ENCODE measurements at regions not wholly inside any gene's neighbourhood (a gene's known extent, or its start where the extent isn't known, plus 50 kb on each side); places are given as distances from the start of the nearest gene placed in this dataset.
"Not testable (repeated sequence)": the region's sequence is repeated elsewhere in the genome, so short reads cannot be mapped to it uniquely, and the experiment has no call there.

- DNase-seq, result no peak
Observed at GRCh38 chr3:21237638-21238037, 513.4 kb downstream of the ZNF385D start.

GRCh38 chr3:21235491-21235890 lies 515.5 kb downstream of the ZNF385D start:
- no peak for DNase-seq

DNA sequence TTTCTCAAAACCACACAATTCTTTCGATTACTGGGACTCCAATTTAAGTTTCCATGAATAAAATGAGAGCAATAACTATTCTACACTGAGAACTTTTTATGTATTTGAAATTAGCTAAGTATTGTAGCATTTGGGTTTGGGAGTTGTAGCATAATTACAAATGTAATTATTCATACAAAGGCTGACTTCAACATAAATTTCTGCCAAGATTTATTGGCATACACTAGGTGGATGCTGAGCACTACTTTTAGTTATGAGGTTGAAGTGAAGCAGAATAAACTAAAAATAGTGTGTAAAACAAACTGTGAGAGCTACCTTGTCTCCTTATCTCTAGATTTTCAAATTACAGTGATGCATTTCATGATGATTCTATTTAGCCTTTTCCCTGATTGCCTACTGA lies 516.1 kb downstream of the ZNF385D start:
- DNase-seq, result no peak

DNA sequence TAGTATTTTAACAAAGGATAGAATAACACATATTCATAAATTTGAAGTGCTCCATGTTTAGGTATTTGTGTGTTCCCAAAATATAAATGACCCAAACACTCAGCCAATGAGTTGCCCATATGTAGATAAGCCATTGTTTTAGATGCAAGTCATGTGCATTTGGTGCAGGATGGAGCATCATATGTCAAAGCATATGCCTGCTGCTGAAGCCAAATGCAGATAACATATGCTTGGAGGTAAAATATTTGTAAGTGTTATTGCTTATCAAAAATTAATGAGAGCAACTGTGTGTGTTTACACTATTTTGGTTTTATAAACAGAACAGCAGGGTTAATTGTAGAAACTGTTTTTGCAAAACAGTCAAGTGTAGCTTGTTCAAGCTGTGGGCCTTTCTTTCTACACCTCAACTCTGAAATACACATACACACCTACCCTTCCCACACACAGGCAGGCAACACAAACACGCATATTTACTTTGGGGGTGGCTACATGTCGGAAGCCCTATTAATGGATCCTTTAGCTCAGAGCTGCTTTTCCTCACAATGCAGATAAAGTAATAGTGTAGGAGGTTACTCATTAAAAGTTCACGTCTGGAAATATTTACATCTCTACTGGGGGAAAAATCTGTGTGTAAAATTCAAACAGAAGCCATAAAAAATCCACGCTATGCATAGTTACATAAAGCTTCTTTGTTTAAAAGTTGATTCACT lies 521.4 kb downstream of the ZNF385D start:
- no peak for DNase-seq

DNA sequence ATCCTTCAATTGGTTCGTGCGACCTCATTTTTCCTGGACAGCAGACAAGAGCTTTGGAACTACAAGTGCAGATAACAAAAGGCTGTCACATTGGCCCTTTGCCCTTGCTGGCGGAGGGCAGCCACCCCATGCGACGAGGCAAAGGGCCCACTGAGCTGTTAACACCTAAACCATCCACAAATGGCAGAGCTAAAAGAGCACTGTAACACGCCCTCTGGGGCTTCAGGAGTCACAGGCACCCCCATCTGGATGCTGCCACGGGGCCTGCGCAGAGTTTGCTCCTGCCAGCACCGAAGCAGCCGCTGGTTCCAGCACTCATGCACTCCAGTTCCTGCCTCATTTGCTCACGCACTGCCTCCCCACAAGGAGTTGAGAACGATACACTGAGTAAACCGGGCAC lies 524.9 kb downstream of the ZNF385D start:
- no peak for DNase-seq

- no peak for DNase-seq
Observed at GRCh38 chr3:21220944-21221343, 530.1 kb downstream of the ZNF385D start.

DNA sequence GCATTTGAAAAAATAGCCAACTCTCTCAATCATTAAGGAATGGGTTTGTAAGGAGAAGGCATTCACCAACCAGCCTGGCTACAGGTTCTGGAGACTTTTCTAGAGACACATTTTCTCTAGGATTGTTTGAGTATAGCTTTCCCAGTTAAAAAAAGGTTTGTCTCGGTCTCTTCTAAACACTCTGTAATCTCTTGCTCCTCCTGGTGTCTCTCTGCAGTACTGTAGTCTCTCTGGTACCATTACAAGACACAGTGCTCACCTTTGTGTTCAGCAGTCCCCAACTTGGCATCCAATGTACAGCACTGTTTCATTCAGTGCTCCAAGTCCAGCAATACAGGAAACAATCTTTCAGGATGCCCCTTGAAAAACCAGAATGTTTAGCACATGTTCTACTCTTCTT lies 534.4 kb downstream of the ZNF385D start:
- DNase-seq, result no peak

GRCh38 chr3:21204122-21204521 lies 546.9 kb downstream of the ZNF385D start:
- not testable (repeated sequence) for DNase-seq

GRCh38 chr3:21195203-21195602 lies 555.8 kb downstream of the ZNF385D start:
- DNase-seq, result no peak

GRCh38 chr3:21194036-21194435 lies 557.0 kb downstream of the ZNF385D start:
- DNase-seq, result not testable (repeated sequence)

- DNase-seq, result no peak
Observed at GRCh38 chr3:21188459-21188858, 562.6 kb downstream of the ZNF385D start.

DNA sequence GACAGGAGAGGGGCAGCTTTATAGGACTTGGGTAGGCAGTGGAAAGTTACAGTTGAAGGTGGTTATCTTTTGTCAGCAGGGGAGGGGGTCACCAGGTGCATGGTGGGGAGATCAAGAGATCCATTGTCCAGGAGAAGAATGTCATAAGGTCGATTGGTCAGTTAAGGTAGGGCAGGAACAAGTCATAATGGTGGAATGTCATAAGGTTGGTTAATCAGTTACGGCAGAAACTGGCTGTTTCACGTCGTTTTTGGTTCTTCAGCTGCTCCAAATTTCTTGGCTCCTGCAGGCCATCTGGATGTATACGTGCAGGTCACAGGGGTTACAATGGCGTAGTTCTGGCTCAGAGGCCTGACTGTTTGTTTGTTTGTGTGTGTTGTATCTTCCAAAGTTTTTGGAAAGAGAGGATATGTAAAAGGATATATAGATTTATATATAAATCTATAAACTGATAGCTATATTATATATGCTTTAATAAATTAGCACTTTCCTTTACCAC lies 565.1 kb downstream of the ZNF385D start:
- no peak for DNase-seq

DNA sequence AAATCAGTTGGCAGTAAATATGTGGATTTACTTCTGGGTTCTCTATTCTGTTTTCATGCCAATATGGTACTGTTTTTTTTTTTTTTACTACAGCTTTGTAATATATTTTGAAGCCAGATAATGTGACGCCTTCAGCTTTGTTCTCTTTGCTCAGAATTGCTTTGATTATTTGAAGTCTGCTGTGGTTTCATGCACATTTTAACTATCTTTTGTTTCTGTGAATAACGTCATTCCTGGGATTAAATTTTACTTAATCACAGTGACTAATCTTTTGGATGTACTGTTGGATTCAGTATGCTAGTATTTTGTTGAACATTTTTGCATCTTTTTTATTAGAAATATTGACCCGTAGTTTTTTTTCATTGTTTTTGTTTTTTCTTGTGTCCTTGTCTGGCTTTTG lies 576.5 kb downstream of the ZNF385D start:
- no peak for DNase-seq

DNA sequence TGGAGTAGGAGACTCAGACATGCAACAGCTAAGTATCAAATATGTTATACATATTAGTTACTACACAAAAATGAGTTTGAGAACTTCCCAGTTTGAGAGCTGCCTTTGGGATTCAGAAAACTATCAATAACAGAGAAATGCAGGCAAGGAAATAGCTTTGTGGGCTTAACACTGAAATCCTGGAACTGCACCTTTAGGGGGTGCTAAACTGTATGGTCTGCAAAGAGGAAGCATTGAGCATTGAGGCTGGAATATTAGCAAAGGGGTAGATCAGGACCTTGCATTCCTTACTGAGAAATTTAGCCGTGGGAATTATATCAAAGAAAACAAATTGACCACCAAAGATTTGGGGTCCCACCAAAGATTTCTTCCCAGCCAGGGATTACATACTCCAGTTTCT lies 580.0 kb downstream of the ZNF385D start:
- DNase-seq, result no peak

DNA sequence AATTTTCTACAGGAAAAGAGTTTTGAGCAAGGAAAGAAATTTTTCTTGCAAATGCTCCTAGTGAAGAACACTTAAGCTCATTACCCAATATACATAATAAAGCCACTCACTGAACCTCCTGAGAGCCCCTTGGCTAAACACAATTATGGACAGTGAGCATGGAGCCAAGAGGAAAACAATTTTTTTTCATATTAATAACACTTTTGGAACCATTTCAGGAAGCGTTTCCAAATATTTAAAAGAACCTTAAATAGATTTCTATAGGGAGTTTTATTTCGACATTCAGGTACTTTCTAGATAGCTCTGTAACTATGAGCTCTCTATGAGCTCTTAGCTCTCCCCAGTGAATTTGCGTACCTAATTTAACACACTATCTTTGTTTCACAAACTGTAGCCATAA lies 581.1 kb downstream of the ZNF385D start:
- no peak for DNase-seq

- DNase-seq, result no peak
Observed at GRCh38 chr3:21168471-21168870, 582.5 kb downstream of the ZNF385D start.

DNA sequence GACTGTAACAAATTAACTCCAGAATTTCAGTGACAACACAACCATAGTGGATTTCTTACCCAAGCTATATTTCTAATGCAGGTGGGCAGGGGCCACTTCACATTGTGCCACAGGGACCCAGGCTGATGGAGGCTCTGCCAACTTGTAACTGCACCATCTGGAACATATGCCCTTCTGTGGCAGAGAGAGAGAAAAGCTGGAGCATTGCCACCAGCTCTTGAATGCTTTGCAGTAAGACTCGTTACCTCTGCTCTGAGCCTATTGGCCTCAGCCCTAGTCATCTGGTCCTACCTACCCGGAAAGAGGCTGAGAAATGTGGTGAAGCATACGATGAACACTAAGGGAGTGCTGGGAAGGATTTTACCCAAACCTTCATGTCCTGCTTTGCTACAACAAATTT lies 587.1 kb downstream of the ZNF385D start:
- no peak for DNase-seq

DNA sequence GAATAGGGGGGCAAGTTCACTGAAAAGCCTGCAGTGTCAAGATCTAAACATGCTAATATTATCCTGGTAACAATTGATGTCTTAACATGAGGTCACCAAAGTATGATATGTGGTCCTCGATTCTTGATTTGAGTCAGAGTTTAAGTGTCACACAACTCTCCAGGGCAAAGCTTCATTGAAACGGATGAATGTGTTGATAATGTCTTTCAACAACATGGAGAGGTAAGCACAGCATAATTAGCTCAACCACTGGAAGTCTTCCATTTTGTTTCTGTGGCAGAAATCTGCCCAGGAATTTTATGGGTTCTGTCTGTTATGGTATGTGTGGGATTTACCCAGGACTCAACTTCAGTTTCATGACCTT lies 591.5 kb downstream of the ZNF385D start:
- no peak for DNase-seq

GRCh38 chr3:21158861-21159542 lies 592.0 kb downstream of the ZNF385D start:
- no peak for DNase-seq

DNA sequence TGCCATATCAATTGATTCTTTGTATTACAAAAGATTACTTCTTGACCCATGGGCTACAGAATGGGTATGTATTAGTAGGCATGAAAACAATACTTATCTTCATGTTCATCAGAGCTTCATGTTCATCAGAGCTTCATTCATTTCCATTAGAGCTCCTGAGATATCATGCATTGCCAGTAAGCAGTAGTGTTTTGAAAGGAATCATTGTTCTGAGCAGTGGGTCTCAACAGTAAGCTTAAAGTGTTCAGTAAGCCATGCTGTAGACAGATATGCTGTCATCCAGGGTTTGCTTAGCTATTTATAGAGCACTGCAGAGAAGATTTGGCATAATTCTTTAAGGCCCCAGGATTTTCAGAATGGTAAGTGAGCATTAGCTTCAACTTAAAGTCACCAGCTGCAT lies 596.1 kb downstream of the ZNF385D start:
- no peak for DNase-seq

- DNase-seq, result no peak
Observed at GRCh38 chr3:21152555-21152954, 598.5 kb downstream of the ZNF385D start.

- no peak for DNase-seq
Observed at GRCh38 chr3:21142949-21143348, 608.1 kb downstream of the ZNF385D start.

GRCh38 chr3:21142031-21142430 lies 609.0 kb downstream of the ZNF385D start:
- DNase-seq, result no peak

GRCh38 chr3:21140785-21141184 lies 610.2 kb downstream of the ZNF385D start:
- no peak for DNase-seq

- no peak for DNase-seq
Observed at GRCh38 chr3:21138085-21138484, 612.9 kb downstream of the ZNF385D start.

All from NCI-H510A (cell line).